ENCODE measurements at regions not wholly inside any gene's neighbourhood (a gene's known extent, or its start where the extent isn't known, plus 50 kb on each side); places are given as distances from the start of the nearest gene placed in this dataset.
A peak's percentile ranks its signal among the peaks of the same experiment; 100 is the strongest.

- H3K4me2 ChIP-seq (ENCODE audit: insufficient read depth in 1 of 2, low read depth in 2 of 2, low read length in 2 of 2): peak overlapping the region; percentile 43 to 51; a peak in 3 of 4 replicates
- H3K79me2 ChIP-seq (ENCODE audit: control insufficient read depth in 1 of 2, insufficient read depth in 2 of 2, low read length in 2 of 2): no peaks in the 10 kb centered on the region
- H3K9ac ChIP-seq (replicated peaks in 1 of 4; ENCODE audit: extremely low read depth in 1 of 4, low read depth in 3 of 4, low read length in 3 of 4): no peak overlapping the region
- no peak overlapping the region for H3K27ac ChIP-seq (ENCODE audit: low read depth, low read length)
- H3K23me2 ChIP-seq (ENCODE audit: low read depth, low read length): 0 out of 2 replicates have a peak, but pooled peaks cover 3% of the 10 kb centered on the region
- H3K14ac ChIP-seq (ENCODE audit: insufficient read length): no peak overlapping the region
- no peak overlapping the region for H2BK12ac ChIP-seq (ENCODE audit: low read depth, low read length)
- no peak overlapping the region; the same call in 1 of the 2 replicates for H2BK20ac ChIP-seq (ENCODE audit: low read length)
- H3K27me3 ChIP-seq (replicated peaks in 1 of 4; ENCODE audit: control insufficient read depth in 3 of 4, extremely low read depth in 1 of 4, insufficient read depth in 3 of 4, low read length in 3 of 4): no peaks in the 10 kb centered on the region
- H3K9me3 ChIP-seq (ENCODE audit: insufficient read depth in 2 of 2, low read depth in 1 of 2, low read length in 1 of 2): no peaks in the 10 kb centered on the region
- WGBS, 2 experiments (ENCODE audit: extremely low coverage in 1 of 2, insufficient coverage in 1 of 2, insufficient read length in 1 of 2, insufficient replicate concordance in 2 of 2, low coverage in 1 of 2, low lambda C conversion rate in 2 of 2, missing lambda C conversion rate in 1 of 2): 38 to 100% methylated on average over 1 to 9 of the region's 9 CpGs
- no peak overlapping the region for H2AK5ac ChIP-seq (ENCODE audit: low read depth, low read length)
- H3K56ac ChIP-seq (replicated peaks; ENCODE audit: insufficient read length, low read depth, low read length): no peak overlapping the region
- H2BK120ac ChIP-seq (replicated peaks; ENCODE audit: low read depth, low read length): no peak overlapping the region
- H3K18ac ChIP-seq (ENCODE audit: extremely low read depth, low read length): no peak overlapping the region
- H2BK5ac ChIP-seq (ENCODE audit: low read depth, low read length): no peak overlapping the region
- no peak overlapping the region for H2BK15ac ChIP-seq (ENCODE audit: low read length)
- DNase-seq (ENCODE audit: low read depth in 1 of 2, low spot score in 2 of 2) (no peak), FAIRE-seq (no peak)
- H3K79me1 ChIP-seq (ENCODE audit: low read depth, low read length): no peaks in the 10 kb centered on the region
- no peak overlapping the region for H4K91ac ChIP-seq (replicated peaks; ENCODE audit: insufficient read length, low read length)
- H4K5ac ChIP-seq (ENCODE audit: insufficient read length, low read depth, low read length): no peak overlapping the region
- H2AFZ ChIP-seq (ENCODE audit: low read length): peak overlapping the region; percentile 47; the same call in 1 of the 2 replicates
- ChIA-PET CTCF (ENCODE audit: partially characterized antibody) (interaction anchor here (0.6 to 3.1 kb wide), 5 partner anchors 8 to 590 kb away, joined by 3 to 42 read pairs (median 3); no protein-coding TSS in a partner anchor), POLR2A (ENCODE audit: partially characterized antibody) (no interaction called here)
- no peak overlapping the region for H4K8ac ChIP-seq (ENCODE audit: extremely low read depth, insufficient read depth, low read length)
- H3K4me1 ChIP-seq (replicated peaks in 1 of 4; ENCODE audit: control insufficient read depth in 3 of 4, insufficient read depth in 4 of 4, low read length in 3 of 4): peaks cover 5 to 25% (median 19%) of the 10 kb centered on the region in 4 experiments; a peak in 5 of 7 replicates
- no peaks in the 10 kb centered on the region for H4K20me1 ChIP-seq (replicated peaks in 1 of 2; ENCODE audit: control insufficient read depth in 1 of 2, insufficient read depth in 2 of 2, low read length in 2 of 2)
- H3K4me3 ChIP-seq (ENCODE audit: extremely low read depth in 1 of 4, insufficient read depth in 2 of 4, low read depth in 3 of 4, low read length in 4 of 4): peak overlapping the region in 1 of 4 experiments; percentile 30; a peak in 1 of 8 replicates
- H3K4ac ChIP-seq (replicated peaks; ENCODE audit: insufficient read length, low read depth, low read length): no peak overlapping the region
- H3K36me3 ChIP-seq (ENCODE audit: control insufficient read depth in 2 of 4, insufficient read depth in 4 of 4, low read length in 3 of 4): no peaks in the 10 kb centered on the region
- H3K23ac ChIP-seq (ENCODE audit: insufficient read length): no peak overlapping the region
- no peak for TF ChIP-seq JUN (IDR thresholded peaks at IDR 0.05; ENCODE audit: low read depth, low read length)
- no peak for TF ChIP-seq TBP (IDR thresholded peaks at IDR 0.05; ENCODE audit: low read depth, low read length)
- TF ChIP-seq KDM1A (IDR thresholded peaks at IDR 0.05; ENCODE audit: borderline replicate concordance, low read length): no peak
These were observed 79.8 kb upstream of the MAMDC2 start for GRCh38 chr9:69963803-69964202.

All from H1 (cell line).